GM21515 (cell line): ENCODE measurements at regions not wholly inside any gene's neighbourhood (a gene's known extent, or its start where the extent isn't known, plus 50 kb on each side); places are given as distances from the start of the nearest gene placed in this dataset.
"Not testable (repeated sequence)": the region's sequence is repeated elsewhere in the genome, so short reads cannot be mapped to it uniquely, and the experiment has no call there.

Experiments used
- ATAC-seq: cut with Tn5 transposase; IDR thresholded peaks from one replicate; pipeline ENCODE4 v1.9.1; 2021; ENCODE audit not compliant: unreplicated experiment

DNA sequence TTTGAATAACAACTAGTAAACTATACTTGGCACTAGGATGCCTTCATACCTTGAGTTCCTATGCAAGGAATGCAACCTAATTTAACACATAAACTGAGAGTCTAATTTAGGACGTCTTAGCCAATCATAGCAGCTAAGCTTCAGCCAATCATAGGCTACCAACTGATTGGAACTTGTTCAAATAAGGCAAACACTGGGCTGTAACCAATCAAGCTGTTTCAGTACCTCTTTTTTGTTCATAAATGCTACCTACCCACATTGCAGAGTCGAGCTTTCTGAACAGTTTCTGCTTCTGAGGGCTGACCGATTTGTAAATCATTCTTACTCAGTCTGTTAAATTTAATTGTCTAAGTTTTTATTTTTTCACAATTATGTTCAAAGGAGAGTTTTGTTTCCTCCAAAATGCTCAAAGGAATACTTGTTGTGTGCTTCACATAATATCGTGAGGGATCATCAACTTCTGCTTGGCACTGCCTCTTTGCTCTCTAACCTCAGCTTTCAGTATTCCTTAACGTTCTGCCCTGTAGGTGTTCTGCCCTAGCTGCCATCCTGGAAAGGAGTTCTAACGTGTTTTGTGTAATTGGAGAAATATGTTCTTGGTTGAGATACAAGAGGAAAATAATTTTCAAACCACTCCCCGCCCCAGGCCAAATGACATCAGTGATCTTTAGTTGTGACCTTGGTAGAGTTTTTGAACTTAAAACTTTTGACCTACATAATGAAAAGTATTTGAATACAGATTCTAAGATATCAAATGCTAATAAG, 380.4 kb upstream of the MIS18BP1 start:
- ATAC-seq = no peak

- no peak for ATAC-seq
Measured at GRCh38 chr14:45621731-45622130, 368.7 kb upstream of the MIS18BP1 start.

DNA sequence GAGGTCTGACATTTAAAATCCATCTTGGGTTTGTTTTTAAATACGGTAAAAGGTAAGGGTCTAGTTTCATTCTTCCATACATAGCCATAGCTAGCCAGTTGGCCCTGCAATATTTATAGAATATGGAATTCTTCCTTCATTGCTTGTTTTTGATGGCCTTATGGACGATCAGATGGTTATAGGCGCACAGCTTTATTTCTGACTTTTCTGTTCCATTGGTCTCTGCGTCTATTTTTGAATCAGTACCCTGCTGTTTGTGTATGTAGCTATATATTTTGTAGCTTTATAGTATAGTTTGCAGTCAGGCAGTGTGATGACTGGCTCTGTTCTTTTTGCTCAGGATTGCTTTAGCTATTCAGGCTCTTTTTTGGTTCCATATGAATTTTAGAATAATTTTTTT, 366.8 kb upstream of the MIS18BP1 start:
- no peak for ATAC-seq

DNA sequence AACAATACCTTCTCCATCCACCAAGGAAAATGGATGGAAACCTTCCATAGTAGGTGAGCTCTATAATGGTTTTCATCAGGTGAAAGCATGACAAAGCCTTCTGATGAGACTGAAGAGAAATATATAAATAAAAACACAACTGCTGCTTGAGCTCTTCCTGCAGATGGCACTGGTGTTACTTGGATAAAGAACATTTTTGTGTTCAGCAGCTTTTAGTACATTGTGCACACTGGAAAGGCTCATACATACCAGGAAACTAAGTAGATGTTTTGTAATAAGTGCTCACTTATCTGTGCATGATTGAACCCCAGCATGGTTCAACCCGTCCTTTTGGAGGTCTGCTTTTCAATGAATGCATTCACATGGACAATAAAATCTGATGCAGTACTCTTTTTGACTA, 357.3 kb upstream of the MIS18BP1 start:
- ATAC-seq = no peak

GRCh38 chr14:45587142-45587541, 334.1 kb upstream of the MIS18BP1 start:
- ATAC-seq = no peak

DNA sequence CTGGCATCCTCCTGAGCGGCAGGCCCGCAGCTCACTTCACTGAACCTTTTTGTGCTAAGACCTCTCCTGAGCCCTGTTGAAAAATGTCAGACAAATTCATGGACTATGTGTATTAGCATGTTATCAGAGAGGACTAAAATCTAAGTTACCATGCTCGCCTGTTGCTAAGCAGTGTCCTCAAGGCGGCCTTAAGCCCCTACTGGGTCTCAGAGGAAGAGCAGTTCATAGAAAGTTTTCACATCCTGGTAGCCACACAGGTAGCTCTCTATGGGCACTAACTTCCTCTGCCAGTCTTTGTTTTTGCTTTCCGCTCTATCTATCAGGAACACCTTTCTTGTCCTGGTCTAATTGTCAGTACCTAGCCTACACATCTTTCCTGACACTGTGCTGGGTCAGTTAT, 306.6 kb upstream of the MIS18BP1 start:
- ATAC-seq = no peak

DNA sequence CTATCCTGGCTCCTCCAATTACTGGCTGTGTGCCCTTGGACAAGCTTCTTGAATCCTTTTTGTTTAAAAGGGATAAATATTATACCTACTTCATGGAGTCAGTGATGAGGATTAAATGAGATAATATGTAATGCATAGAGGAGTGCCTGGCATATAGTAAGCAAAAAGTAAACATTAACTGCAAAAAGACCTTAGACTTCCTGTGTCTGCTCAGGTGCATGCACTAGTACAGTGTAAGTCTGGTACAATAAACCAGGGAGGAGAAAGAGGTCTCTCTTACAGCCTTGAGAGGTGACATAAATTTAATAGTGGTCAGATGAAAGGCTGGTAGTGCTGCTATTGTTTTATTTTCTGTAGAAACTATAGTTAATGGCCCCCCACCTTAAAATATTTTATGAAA, 305.2 kb upstream of the MIS18BP1 start:
- no peak for ATAC-seq

DNA sequence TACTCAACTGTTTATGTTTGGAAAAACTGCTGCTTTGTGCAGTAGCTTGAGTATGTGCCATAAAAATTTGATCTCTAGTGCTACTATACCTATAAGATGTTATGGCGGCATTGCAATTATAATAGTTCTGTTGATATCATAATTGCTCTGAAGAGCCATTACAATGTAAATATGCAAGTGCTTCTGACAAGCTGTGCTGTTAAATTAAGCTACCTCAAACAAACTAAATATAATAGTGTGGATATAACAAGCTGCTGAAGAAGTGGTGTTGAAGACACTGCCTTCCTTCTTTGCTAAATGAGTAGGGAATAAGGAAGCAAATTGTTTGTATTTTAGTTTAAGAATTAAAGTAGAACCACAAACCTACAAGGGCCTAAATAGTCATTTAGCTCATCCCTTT, 301.0 kb upstream of the MIS18BP1 start:
- ATAC-seq = no peak

GRCh38 chr14:45551240-45551820, 298.3 kb upstream of the MIS18BP1 start:
- not testable (repeated sequence) for ATAC-seq

DNA sequence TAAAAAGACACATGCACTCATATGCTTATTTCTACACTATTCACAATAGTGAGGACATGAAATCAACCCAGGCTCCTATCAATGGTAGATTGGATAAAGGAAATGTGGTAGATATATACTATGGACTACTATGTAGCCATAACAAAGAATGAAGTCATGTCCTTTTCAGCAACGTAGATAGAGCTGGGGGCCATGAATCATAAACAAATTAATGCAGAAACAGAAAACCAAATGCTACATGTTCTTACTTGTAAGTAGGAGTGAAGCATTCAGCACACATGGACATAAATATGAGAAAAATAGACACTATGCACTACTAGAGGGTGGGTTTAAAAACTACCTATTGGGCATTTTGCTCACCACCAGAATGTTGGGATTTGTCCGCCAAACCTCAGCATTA, 278.0 kb upstream of the MIS18BP1 start:
- ATAC-seq = no peak

DNA sequence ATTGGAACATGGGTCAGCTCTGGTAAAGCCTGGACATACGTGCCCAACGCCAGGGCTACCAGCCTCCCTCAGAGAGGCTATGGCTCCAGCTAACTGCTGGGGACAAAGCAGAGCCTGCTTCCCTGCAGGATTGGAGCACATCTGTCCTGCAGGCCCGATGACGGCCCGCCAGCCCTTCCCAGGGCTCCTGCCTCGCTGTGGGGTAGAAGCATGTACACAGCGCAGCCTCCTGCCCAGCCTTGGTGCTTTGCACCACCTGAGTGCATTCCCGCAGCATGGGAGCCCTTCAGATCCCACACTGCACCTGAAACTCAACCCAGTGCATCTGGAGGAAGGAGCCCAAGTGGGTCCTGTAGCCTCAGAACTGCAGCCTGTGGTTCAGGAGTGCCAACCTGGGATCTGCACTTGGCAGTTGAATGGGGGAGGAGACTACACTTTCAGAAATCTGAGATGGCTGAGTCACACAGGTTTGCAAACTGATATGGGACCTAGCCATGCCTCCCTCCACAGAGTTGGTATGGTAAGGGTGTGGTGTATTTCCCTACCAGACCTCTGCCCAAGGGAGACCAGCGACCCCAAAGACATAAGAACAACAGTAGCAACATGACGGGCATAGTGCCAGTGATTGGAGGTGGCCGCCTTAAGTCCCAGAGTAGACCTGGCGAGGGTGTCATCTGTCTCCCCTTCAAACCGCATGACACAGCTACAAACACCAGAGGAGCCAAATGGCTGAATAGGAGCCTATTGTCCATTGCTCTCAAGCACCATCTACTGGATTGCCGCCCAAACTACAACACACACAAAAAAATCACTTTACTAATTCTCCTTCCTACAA, 273.9 kb upstream of the MIS18BP1 start:
- no peak for ATAC-seq

GRCh38 chr14:45519766-45520165, 266.8 kb upstream of the MIS18BP1 start:
- no peak for ATAC-seq

- ATAC-seq = no peak
Measured at GRCh38 chr14:45492876-45493275, 239.9 kb upstream of the MIS18BP1 start.

DNA sequence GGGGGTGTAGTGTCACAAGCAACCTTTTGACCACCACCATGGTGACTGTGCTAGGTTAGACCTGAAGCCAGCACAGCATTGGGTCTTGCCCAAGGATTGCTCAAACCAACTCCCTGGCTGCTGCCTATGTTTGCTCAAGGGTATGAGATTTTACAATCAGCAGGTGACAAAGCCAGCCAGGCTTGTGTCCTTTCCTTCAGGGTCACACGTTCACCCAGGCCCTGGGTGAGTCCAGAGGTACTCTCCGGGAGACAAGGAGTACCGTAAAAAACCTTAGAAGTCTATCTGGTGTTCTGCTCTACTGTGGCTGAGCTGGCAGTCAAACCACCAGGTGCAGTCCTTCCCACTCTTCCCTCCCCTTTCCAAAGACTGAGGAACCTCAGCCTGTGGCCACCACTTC, 238.9 kb upstream of the MIS18BP1 start:
- no peak for ATAC-seq

- no peak for ATAC-seq
Measured at GRCh38 chr14:45486599-45486998, 233.6 kb upstream of the MIS18BP1 start.

GRCh38 chr14:45467023-45467422, 214.0 kb upstream of the MIS18BP1 start:
- no peak for ATAC-seq

DNA sequence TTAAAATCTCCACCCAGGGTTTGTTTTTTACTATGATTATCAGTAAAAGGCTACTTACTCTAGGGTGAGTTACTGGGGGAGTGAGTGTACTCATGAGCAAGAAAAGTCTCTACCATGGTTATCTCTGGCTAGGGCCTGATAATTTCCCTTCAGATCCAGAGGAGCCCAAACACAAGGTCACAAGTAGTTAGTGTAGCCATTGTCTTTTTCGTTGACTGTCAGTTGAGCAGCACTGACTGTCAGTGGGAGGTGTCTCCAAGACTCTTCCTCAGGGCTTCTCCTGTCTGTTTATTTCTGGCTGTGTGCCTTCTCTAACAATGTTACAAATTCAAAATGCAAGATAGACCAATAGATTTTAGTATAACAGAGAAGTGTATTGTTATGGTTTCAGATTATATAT, 181.2 kb upstream of the MIS18BP1 start:
- no peak for ATAC-seq

DNA sequence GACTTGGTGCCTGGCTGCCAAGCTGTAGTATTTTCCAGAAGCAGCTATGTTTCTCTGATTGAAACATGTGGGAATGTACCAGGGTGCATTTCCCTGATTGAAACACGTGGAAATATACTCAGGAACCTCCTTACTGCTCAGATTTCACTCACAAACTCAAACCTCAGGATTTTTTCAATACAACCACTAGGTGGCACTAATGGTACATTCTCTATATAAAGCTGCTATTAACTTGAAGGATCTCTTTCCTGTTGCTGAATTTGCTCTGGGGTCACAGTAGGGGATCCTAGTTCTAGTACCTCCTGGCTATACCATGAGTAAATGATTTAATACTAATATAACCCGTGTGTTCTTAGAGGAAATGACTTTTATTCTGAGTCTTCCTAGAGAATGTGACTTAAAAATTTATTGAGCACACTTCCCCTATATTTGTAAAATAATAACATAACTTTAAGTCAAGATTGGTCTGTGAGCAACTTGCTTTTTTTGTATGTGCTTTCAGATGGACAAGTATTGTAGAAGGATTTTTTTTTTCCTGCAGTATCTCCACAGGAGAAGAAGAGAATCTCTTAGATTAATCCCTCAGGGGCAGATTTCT, 173.8 kb upstream of the MIS18BP1 start:
- no peak for ATAC-seq

DNA sequence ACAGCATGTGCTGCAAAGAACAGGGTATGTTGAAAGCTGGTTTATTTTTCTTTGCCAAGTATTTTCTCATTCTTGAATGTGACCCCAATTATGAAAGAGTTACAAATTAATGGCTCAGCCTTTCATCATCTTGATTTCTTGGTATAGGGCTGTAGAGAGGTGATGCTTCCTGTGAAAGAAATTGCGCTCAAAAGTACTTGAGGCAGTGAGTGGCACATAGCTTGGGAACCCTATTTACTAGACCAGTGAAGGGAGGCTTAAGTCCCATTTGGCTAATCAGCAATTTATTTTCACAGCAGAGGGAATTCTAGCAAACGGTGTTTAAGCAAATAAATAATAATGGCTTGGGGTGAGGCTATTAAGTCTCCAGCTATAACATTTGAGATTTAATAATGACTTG, 153.9 kb upstream of the MIS18BP1 start:
- ATAC-seq = no peak

GRCh38 chr14:45400950-45401640, 148.1 kb upstream of the MIS18BP1 start:
- no peak for ATAC-seq

DNA sequence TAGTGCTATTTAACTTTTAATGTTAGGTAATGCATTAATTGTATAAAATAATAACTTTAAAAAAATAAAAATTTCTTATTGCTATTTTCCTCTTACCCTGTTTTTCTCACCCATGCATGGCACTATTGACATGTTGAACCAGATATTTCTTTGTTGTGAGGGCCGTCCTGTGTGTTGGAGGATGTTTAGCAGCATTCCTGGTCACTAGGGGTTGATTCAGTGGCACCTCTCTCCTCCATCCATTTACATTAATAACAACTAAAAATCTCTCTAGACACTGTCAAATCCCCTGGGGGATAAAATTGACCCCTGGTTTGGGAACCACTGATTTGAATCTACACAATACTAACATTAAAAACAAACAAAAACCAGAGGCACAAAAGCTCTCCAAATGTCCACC, 147.5 kb upstream of the MIS18BP1 start:
- no peak for ATAC-seq
